ENCODE measurements at regions not wholly inside any gene's neighbourhood (a gene's known extent, or its start where the extent isn't known, plus 50 kb on each side); places are given as distances from the start of the nearest gene placed in this dataset.

DNA sequence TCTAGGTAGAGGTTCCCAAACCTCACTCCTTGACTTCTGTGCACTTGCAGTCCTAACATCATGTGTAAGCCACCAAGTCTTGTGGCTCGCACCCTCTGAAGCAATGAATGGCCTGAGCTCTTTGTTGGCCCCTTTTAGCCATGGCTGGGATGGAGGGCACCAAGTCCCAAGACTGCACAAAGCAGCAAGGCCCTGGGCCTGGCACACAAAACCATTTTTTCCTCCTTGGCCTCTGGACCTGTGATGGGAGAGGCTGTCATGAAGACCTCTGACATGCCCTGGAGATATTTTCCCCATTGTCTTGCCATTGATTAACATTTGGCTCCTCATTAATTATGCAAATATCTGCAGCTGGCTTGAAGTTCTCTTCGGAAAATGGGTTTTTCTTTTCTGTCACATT is 60.3 kb upstream of the MALRD1 start:
- Histone ChIP-seq H3K79me2 (ENCODE audit: insufficient read depth, low read length) (no peaks in the 10 kb centered on the region), H3K4me2 (ENCODE audit: insufficient read depth, low read length) (no peak overlapping the region), H3K9ac (ENCODE audit: low read depth, low read length) (no peak overlapping the region), H2AFZ (ENCODE audit: low read depth, low read length) (no peak overlapping the region), H3K4me1 (ENCODE audit: insufficient read depth, low read length) (no peaks in the 10 kb centered on the region), H3K4me3 (ENCODE audit: low read depth in 1 of 2, low read length in 2 of 2) (no peak overlapping the region), H4K20me1 (ENCODE audit: insufficient read depth, low read length) (no peaks in the 10 kb centered on the region), H3K27me3 (ENCODE audit: insufficient read depth, low read length, poor library complexity) (no peaks in the 10 kb centered on the region), H3K27ac (ENCODE audit: low read length) (no peak overlapping the region), H3K9me3 (ENCODE audit: insufficient read depth, low read length, severe bottlenecking) (peaks cover 2% of the 10 kb centered on the region), H3K36me3 (ENCODE audit: insufficient read depth, low read length) (no peaks in the 10 kb centered on the region)
- no peak for TF ChIP-seq EZH2 (IDR thresholded peaks at IDR 0.05; ENCODE audit: borderline replicate concordance, low read depth, low read length, severe bottlenecking)
- ATAC-seq (ENCODE audit: insufficient read depth, low read depth) (no peak), DNase-seq (no peak)
